ENCODE measurements at regions not wholly inside any gene's neighbourhood (a gene's known extent, or its start where the extent isn't known, plus 50 kb on each side); places are given as distances from the start of the nearest gene placed in this dataset.

- TF ChIP-seq CTCF (IDR thresholded peaks at IDR 0.05; ENCODE audit: borderline replicate concordance, extremely low read depth, low read length, poor library complexity, severe bottlenecking) (no peak), EZH2 (IDR thresholded peaks at IDR 0.05; ENCODE audit: borderline replicate concordance, low read depth, low read length, severe bottlenecking) (no peak)
These were observed 534.0 kb downstream of the NPHP4 start for GRCh38 chr1:5458248-5458647.
